ENCODE measurements at regions not wholly inside any gene's neighbourhood (a gene's known extent, or its start where the extent isn't known, plus 50 kb on each side); places are given as distances from the start of the nearest gene placed in this dataset.

GRCh38 chr5:3660630-3661029 lies 65.0 kb downstream of the IRX1 start:
- TF ChIP-seq CTCF (IDR thresholded peaks at IDR 0.05) (no peak), EP300 (IDR thresholded peaks at IDR 0.05) (no peak), POLR2A (IDR thresholded peaks at IDR 0.05) (no peak)
